Anterior cingulate cortex (tissue), 58 donors: ENCODE measurements at regions not wholly inside any gene's neighbourhood (a gene's known extent, or its start where the extent isn't known, plus 50 kb on each side); places are given as distances from the start of the nearest gene placed in this dataset.

Experiments
- DNase-seq, 58 donors: peaks; one replicate each; lab custom pipeline; 2025; lab: John Stamatoyannopoulos, UW

- no peak for DNase-seq
Measured at GRCh38 chr3:31392568-31392967, 140.2 kb upstream of the STT3B start.

GRCh38 chr3:31399271-31399670, 133.5 kb upstream of the STT3B start:
- DNase-seq: no peak

GRCh38 chr3:31402117-31402516, 130.6 kb upstream of the STT3B start:
- DNase-seq: no peak

- no peak for DNase-seq
Measured at GRCh38 chr3:31403197-31403596, 129.5 kb upstream of the STT3B start.

- no peak for DNase-seq
Measured at GRCh38 chr3:31404871-31405270, 127.9 kb upstream of the STT3B start.

GRCh38 chr3:31405515-31405914, 127.2 kb upstream of the STT3B start:
- no peak for DNase-seq

- DNase-seq: no peak
Measured at GRCh38 chr3:31406896-31407295, 125.8 kb upstream of the STT3B start.

- no peak for DNase-seq
Measured at GRCh38 chr3:31407665-31408064, 125.1 kb upstream of the STT3B start.

GRCh38 chr3:31408720-31409119, 124.0 kb upstream of the STT3B start:
- no peak for DNase-seq

- no peak for DNase-seq
Measured at GRCh38 chr3:31409389-31409788, 123.3 kb upstream of the STT3B start.

- DNase-seq: no peak
Measured at GRCh38 chr3:31409866-31410265, 122.9 kb upstream of the STT3B start.

GRCh38 chr3:31410411-31410810, 122.3 kb upstream of the STT3B start:
- no peak for DNase-seq

- DNase-seq: no peak
Measured at GRCh38 chr3:31412832-31413231, 119.9 kb upstream of the STT3B start.

- DNase-seq: no peak
Measured at GRCh38 chr3:31413515-31413914, 119.2 kb upstream of the STT3B start.

GRCh38 chr3:31416980-31417379, 115.7 kb upstream of the STT3B start:
- no peak for DNase-seq

GRCh38 chr3:31417486-31417885, 115.2 kb upstream of the STT3B start:
- DNase-seq: no peak

GRCh38 chr3:31420311-31420710, 112.4 kb upstream of the STT3B start:
- DNase-seq: no peak

GRCh38 chr3:31421314-31422048, 111.2 kb upstream of the STT3B start:
- no peak for DNase-seq

GRCh38 chr3:31422237-31422636, 110.5 kb upstream of the STT3B start:
- DNase-seq: no peak

- no peak for DNase-seq
Measured at GRCh38 chr3:31423482-31423881, 109.2 kb upstream of the STT3B start.

GRCh38 chr3:31425401-31425800, 107.3 kb upstream of the STT3B start:
- DNase-seq: no peak

GRCh38 chr3:31427623-31428022, 105.1 kb upstream of the STT3B start:
- DNase-seq: no peak

- DNase-seq: no peak
Measured at GRCh38 chr3:31431321-31431720, 101.4 kb upstream of the STT3B start.
